ENCODE measurements at regions not wholly inside any gene's neighbourhood (a gene's known extent, or its start where the extent isn't known, plus 50 kb on each side); places are given as distances from the start of the nearest gene placed in this dataset.
"Not testable (repeated sequence)": the region's sequence is repeated elsewhere in the genome, so short reads cannot be mapped to it uniquely, and the experiment has no call there.

GRCh38 chr4:4050781-4051180 is 175.9 kb downstream of the OTOP1 start:
- DNase-seq = not testable (repeated sequence)

- not testable (repeated sequence) for DNase-seq
These were observed 173.8 kb downstream of the OTOP1 start for GRCh38 chr4:4052933-4053332.

GRCh38 chr4:4057226-4057625 is 169.5 kb downstream of the OTOP1 start:
- DNase-seq = not testable (repeated sequence)

DNA sequence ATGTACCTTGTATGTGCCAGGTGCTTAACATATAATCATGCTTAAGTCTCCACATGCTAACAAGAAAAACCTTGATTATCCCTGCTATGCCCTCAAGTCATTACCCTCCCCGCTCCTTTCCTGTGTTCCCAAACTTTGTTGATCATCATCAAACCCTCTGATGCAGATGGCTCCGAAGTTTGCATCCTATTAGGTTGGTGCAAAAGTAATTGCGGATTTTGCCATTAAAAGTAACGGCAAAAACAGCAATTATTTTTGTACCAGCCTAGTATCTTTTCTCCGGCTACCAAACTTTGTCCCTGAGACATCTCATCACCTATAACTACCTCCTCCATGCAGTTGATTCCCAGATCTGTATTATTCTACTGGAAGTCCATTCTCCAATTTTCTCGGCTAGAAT is 142.6 kb downstream of the OTOP1 start:
- DNase-seq = not testable (repeated sequence)

DNA sequence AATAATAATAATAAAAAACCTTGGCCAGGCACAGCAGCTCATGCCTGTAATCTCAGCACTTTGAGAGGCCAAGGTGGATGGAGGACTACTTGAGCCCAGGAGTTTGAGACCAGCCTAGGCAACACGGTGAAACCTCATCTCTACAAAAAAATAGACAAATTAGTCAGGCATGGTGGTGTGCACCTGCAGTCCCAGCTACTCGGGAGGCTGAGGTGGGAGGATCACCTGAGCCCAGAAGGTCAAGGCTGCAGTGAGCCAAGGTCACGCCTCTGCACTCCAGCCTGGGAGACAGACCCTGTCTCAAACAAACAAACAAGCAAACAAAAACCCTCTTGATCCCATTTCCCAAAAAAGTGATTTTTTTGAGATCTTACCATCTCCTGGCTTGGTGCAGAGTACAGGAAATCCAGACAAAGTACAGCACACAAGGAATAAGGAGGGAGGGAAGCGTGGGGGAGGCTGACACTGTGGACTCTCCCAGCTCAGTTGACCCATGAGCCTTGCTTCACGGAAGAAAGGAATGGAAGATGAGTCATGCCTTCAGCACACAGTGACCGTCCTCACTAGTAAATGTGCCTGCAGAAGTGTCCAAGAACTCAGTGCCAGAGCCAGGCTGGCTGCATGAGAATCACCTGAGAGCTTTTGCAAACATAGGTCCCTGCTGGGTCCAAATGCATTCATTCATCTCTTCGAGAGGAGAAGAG is 136.9 kb downstream of the OTOP1 start:
- DNase-seq = not testable (repeated sequence)

- not testable (repeated sequence) for DNase-seq
These were observed 136.0 kb downstream of the OTOP1 start for GRCh38 chr4:4090720-4091119.

- not testable (repeated sequence) for DNase-seq
These were observed 134.6 kb downstream of the OTOP1 start for GRCh38 chr4:4092159-4092558.

DNA sequence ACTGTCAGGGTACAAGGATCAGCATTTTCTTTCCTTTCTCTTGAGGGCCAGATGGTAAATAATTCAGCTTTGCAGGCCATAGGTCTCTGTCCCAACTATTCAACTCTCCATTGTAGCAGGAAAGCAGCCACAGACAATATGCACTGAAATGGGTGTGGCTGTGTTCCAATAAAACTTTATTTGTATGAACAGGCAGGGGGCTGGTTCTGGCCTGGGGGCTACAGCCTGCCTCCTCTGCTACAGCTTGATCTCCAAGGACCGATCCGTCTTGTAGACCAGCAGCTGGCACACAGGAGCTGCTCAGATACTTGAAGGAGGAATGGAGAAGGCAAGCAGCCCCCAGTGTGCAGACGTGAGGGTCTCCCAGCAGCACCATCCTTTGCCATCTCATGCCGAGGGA is 127.1 kb downstream of the OTOP1 start:
- not testable (repeated sequence) for DNase-seq

DNA sequence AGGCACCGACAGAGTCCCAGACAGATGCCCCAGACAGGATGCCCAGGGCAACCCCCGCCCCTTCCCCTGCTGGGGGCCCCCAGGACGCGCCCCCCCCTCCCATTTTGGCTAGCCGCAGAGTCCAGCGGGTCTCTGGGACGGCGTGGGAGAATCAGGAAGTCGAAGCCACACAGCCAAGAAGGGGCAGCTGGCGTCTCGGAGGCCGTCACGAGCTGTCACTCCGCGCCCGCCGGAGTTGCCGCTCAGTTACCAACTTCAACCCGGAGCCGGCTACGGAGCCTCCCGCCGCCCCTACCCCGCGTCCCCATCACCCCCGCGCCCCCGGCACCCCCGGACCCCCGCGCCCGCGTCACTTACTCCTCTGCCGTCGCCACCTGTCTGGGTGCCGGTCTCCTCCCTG is 119.8 kb downstream of the OTOP1 start:
- DNase-seq = not testable (repeated sequence)

DNA sequence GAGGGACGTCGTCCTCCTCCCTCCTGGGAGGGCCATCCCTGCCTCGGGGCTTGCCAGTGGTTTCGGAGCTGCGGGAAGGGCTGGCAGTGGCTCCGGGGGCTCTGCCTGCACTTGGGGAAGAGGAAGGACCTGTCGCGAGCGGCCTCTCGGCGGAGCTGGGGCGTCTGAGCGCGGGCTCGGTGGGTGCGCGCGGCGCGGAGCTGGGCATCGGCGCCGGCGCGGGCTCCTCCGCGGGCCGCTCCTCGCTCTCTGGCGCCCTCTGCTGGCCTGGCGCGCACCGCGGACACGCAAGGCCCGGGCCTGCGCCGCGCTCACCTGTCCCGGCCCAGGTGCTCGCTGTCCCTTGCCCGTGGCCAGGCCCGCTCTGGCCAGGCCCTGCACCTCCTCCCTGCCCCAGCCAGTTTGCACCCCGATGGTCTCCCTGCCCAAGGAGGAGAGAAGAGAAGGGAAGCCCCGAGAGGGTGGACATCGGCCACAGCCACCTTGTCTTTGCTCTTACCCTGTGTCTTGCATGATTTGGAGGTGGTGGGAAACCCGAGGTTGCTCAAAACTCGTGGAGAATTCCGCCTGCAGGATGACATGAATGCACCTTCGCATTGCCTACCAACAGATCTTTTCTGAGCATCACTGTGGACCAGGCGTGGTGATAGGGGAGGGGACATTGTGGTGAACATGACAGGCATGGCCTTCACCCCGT is 119.2 kb downstream of the OTOP1 start:
- DNase-seq = peak; percentile 53

DNA sequence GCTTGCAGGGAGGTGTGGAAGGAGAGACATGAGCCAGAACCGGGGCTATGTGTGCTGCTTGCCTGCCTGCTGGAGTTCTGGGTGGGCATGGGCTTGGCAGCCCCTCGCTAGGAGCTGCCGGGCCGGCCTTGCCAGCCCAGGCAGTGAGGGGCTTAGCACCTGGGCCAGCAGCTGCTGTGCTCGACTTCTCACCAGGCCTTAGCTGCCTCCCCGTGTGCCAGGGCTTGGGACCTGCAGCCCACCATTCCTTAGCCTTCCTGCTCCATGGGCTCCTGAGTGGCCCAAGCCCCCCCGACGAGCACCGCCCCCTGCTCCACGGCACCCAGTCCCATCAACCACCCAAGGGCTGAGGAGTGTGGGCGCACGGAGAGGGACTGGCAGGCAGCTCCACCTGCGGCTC is 111.3 kb downstream of the OTOP1 start:
- not testable (repeated sequence) for DNase-seq

DNA sequence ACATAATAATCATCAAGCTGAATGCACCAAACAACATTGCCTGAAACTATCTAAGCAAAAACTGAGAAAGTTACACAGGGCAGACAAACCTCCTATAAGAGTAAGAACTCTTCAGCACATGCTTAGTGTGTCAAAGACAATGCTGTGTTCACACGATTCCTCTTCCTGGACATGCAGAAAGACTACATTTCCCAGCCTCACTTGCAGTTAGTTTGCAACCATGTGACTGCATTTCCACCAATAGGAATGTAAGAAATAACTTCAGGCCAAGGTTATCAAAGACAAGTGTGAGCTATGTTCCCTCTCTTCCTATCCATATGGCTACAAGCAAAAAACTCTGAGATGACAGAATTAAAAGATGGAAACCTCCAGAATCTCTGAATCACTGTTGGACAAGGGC is 109.8 kb downstream of the OTOP1 start:
- peak; percentile 8 for DNase-seq

- DNase-seq = not testable (repeated sequence)
These were observed 92.4 kb downstream of the OTOP1 start for GRCh38 chr4:4134368-4134767.

DNA sequence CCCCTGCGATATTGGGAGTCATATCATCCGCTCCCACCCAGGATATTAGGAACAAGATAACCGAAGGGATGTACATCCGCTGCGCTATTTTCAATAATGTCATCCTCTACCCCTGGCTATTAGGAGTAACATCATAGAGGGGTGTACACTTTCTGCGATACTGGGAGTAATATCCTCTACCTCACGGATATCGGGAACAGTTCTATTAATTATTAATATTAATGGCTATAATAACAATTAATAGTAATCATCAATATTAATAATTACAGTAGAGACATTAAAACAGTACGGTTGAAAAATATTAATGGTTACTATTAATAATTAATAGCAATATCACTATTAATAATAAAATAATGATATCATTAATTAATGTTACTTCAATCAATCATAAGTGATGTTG is 90.1 kb downstream of the OTOP1 start:
- not testable (repeated sequence) for DNase-seq

All from NCI-H82 (cell line).